ENCODE measurements at regions not wholly inside any gene's neighbourhood (a gene's known extent, or its start where the extent isn't known, plus 50 kb on each side); places are given as distances from the start of the nearest gene placed in this dataset.

DNA sequence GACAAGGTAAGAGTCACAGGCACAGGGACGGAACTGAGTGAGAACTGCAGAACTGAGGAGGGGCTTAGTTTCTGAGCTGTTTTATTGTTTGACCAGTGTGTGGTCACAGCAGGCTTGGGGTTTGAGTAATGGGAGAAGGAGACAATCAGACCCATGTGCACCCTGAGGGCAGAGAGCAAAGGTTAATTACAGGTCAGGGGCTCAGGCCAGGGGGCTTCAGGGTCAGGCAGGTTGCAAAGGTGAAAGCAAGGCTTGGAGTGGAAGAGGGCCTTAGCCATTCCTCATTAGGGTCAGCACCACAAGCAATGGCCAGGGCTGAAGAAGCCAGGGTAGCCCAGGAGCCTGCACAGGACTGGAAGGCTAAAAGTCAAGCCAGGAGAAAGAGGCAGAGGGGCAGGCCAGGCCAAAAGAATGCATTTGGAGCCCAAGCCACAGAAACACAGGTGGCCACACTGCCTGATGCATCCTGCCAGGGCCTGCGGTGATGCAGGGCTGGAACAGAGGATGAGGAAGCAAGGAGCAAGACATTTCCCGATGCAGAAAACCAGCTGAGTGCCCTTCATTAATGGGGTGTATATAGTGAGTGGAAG lies 209.8 kb upstream of the GYPC start:
- Histone ChIP-seq H2AFZ (ENCODE audit: insufficient read depth, low read depth, low read length, poor library complexity, severe bottlenecking) (no peak overlapping the region), H3K9me3 (ENCODE audit: control extremely low read depth in 1 of 3, control insufficient read depth in 2 of 3, insufficient read depth in 1 of 3, low read length in 2 of 3) (peaks cover 0 to 4% (median 0%) of the 10 kb centered on the region in 3 donors), H3K9ac (ENCODE audit: low read length) (no peak overlapping the region), H3K4me2 (replicated peaks; ENCODE audit: low read depth, low read length, poor library complexity, severe bottlenecking) (no peak overlapping the region), H4K20me1 (ENCODE audit: control insufficient read depth, insufficient read depth, low read length, poor library complexity, severe bottlenecking) (no peaks in the 10 kb centered on the region), H3K27me3 (replicated peaks in 1 of 4; ENCODE audit: control extremely low read depth in 1 of 4, control insufficient read depth in 3 of 4, insufficient read depth in 4 of 4, low read length in 3 of 4) (no peaks in the 10 kb centered on the region), H3K27ac (ENCODE audit: low read length in 2 of 2) (no peak overlapping the region), H3K36me3 (replicated peaks in 1 of 2; ENCODE audit: control extremely low read depth in 1 of 2, control insufficient read depth in 1 of 2, extremely low read depth in 1 of 2, insufficient read depth in 2 of 2, low read length in 1 of 2) (no peaks in the 10 kb centered on the region), H3K79me2 (ENCODE audit: control insufficient read depth, insufficient read depth, low read length) (no peaks in the 10 kb centered on the region), H3K4me3 (ENCODE audit: control extremely low read depth in 1 of 5, extremely low read depth in 1 of 5, insufficient read depth in 1 of 5, low read depth in 2 of 5, low read length in 4 of 5) (no peak overlapping the region), H3K4me1 (ENCODE audit: control insufficient read depth in 2 of 2, insufficient read depth in 2 of 2, low read length in 2 of 2) (no peaks in the 10 kb centered on the region)
- no peaks in the 10 kb centered on the region for H3K9me3 Mint-ChIP-seq (ENCODE audit: insufficient read depth)
- WGBS (ENCODE audit: insufficient coverage), result 100% methylated on average over 1 of the region's 3 CpGs
- H3K27me3 Mint-ChIP-seq, result peaks cover 4% of the 10 kb centered on the region
- ATAC-seq (ENCODE audit: low read depth) (no peak), DNase-seq (no peak)
- TF ChIP-seq EZH2 (IDR thresholded peaks at IDR 0.05; ENCODE audit: borderline replicate concordance, insufficient read depth, low read depth, low read length, poor library complexity, severe bottlenecking), result no peak
- TF ChIP-seq, protein P1, sequence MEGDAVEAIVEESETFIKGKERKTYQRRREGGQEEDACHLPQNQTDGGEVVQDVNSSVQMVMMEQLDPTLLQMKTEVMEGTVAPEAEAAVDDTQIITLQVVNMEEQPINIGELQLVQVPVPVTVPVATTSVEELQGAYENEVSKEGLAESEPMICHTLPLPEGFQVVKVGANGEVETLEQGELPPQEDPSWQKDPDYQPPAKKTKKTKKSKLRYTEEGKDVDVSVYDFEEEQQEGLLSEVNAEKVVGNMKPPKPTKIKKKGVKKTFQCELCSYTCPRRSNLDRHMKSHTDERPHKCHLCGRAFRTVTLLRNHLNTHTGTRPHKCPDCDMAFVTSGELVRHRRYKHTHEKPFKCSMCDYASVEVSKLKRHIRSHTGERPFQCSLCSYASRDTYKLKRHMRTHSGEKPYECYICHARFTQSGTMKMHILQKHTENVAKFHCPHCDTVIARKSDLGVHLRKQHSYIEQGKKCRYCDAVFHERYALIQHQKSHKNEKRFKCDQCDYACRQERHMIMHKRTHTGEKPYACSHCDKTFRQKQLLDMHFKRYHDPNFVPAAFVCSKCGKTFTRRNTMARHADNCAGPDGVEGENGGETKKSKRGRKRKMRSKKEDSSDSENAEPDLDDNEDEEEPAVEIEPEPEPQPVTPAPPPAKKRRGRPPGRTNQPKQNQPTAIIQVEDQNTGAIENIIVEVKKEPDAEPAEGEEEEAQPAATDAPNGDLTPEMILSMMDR (IDR thresholded peaks at IDR 0.05), result no peak
- H3K27ac Mint-ChIP-seq, result no peak overlapping the region
- CTCF ChIA-PET, result no interaction called here
- intact Hi-C loops (cut with micrococcal nuclease), result no loop called here
- H3K4me3 Mint-ChIP-seq, result no peak overlapping the region
- no peaks in the 10 kb centered on the region for H3K4me1 Mint-ChIP-seq
- POLR2A ChIA-PET, result no interaction called here

DNA sequence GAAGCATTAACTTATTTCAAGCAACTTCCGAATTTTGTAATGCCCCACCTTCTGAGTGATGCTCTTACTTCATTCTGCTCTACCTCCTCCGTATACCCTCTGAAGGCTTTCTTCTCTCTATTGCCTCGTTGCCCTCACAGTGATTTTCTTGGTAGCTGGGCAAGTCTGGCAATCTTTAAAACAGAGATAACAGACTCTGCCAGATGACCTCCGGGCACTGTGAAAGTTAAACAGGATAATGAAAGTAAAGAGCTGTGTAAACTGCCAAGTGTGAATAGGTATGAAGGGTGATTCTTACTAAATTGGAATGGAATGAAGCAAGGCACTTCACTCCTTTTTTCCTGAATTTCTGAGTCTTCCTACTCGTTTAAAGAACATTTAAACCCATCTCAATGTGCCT lies 207.3 kb upstream of the GYPC start:
- no peaks in the 10 kb centered on the region for H4K20me1 ChIP-seq (ENCODE audit: control insufficient read depth, insufficient read depth, low read length, poor library complexity, severe bottlenecking)
- no peak overlapping the region for H3K9ac ChIP-seq (ENCODE audit: low read length)
- H3K27me3 ChIP-seq (replicated peaks in 1 of 4; ENCODE audit: control extremely low read depth in 1 of 4, control insufficient read depth in 3 of 4, insufficient read depth in 4 of 4, low read length in 3 of 4), result no peaks in the 10 kb centered on the region
- H3K79me2 ChIP-seq (ENCODE audit: control insufficient read depth, insufficient read depth, low read length), result no peaks in the 10 kb centered on the region
- no peak for DNase-seq
- ChIA-PET POLR2A (no interaction called here), CTCF (no interaction called here)
- TF ChIP-seq, protein P1 (IDR thresholded peaks at IDR 0.05), result no peak
- no peak for TF ChIP-seq EZH2 (IDR thresholded peaks at IDR 0.05; ENCODE audit: borderline replicate concordance, insufficient read depth, low read depth, low read length, poor library complexity, severe bottlenecking)
- no peaks in the 10 kb centered on the region for H3K4me1 ChIP-seq (ENCODE audit: control insufficient read depth in 2 of 2, insufficient read depth in 2 of 2, low read length in 2 of 2)
- no peaks in the 10 kb centered on the region for H3K27me3 Mint-ChIP-seq
- no peaks in the 10 kb centered on the region for H3K36me3 ChIP-seq (replicated peaks in 1 of 2; ENCODE audit: control extremely low read depth in 1 of 2, control insufficient read depth in 1 of 2, extremely low read depth in 1 of 2, insufficient read depth in 2 of 2, low read length in 1 of 2)
- intact Hi-C loops (cut with micrococcal nuclease), result no loop called here
- H3K9me3 Mint-ChIP-seq (ENCODE audit: insufficient read depth), result no peaks in the 10 kb centered on the region
- no peak overlapping the region for H3K4me2 ChIP-seq (replicated peaks; ENCODE audit: low read depth, low read length, poor library complexity, severe bottlenecking)
- no peak overlapping the region for H3K27ac ChIP-seq (ENCODE audit: low read length in 2 of 2)
- no peak overlapping the region for H3K4me3 ChIP-seq (ENCODE audit: control extremely low read depth in 1 of 5, extremely low read depth in 1 of 5, insufficient read depth in 1 of 5, low read depth in 2 of 5, low read length in 4 of 5)
- no peak overlapping the region for H3K4me3 Mint-ChIP-seq
- H3K4me1 Mint-ChIP-seq, result no peaks in the 10 kb centered on the region
- no peak overlapping the region for H2AFZ ChIP-seq (ENCODE audit: insufficient read depth, low read depth, low read length, poor library complexity, severe bottlenecking)
- peaks cover 0 to 4% (median 0%) of the 10 kb centered on the region in 3 donors for H3K9me3 ChIP-seq (ENCODE audit: control extremely low read depth in 1 of 3, control insufficient read depth in 2 of 3, insufficient read depth in 1 of 3, low read length in 2 of 3)
- WGBS (ENCODE audit: insufficient coverage), result 83% methylated on average over 4 of the region's 5 CpGs
- H3K27ac Mint-ChIP-seq, result no peak overlapping the region
- no peak for ATAC-seq (ENCODE audit: low read depth)
